ENCODE measurements at regions not wholly inside any gene's neighbourhood (a gene's known extent, or its start where the extent isn't known, plus 50 kb on each side); places are given as distances from the start of the nearest gene placed in this dataset.

DNA sequence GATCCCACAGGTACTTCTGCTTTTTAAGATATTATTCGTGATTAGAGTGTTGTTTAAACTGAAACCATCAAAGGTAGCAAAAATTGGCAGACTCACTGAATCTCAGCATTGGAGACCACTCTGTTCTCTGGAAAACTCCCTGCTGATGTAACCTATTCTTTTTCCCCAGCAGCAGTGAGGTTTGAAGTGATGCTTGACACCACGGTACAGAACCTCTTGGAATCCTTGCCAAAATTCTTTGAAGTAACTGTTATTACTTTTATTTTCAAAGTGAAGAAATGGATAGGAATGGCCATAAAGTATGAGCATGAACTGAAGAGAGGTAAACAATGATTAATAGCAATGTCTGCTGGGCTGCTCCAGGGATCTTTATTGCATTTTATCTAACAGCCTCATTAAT is 66.4 kb upstream of the KL start:
- no peak for TF ChIP-seq CTCF (IDR thresholded peaks at IDR 0.05; ENCODE audit: unreplicated experiment)
- H3K27me3 Mint-ChIP-seq (ENCODE audit: low read depth), result peaks cover 7% of the 10 kb centered on the region
- no peaks in the 10 kb centered on the region for H3K4me1 Mint-ChIP-seq
- DNase-seq (ENCODE audit: low spot score in 2 of 2, unreplicated experiment in 2 of 2), result no peak
- H3K27ac Mint-ChIP-seq, result no peak overlapping the region
- H3K4me3 Mint-ChIP-seq, result no peak overlapping the region
- H3K36me3 Mint-ChIP-seq, result no peaks in the 10 kb centered on the region
- peaks cover 17% of the 10 kb centered on the region for H3K9me3 Mint-ChIP-seq

- Mint-ChIP-seq H3K9me3 (no peaks in the 10 kb centered on the region), H3K4me1 (no peaks in the 10 kb centered on the region), H3K4me3 (no peak overlapping the region), H3K27me3 (ENCODE audit: low read depth) (peaks cover 5% of the 10 kb centered on the region), H3K27ac (no peak overlapping the region), H3K36me3 (no peaks in the 10 kb centered on the region)
- TF ChIP-seq CTCF (IDR thresholded peaks at IDR 0.05; ENCODE audit: unreplicated experiment), result no peak
- no peak for DNase-seq (ENCODE audit: low spot score in 2 of 2, unreplicated experiment in 2 of 2)
These were observed 64.6 kb upstream of the KL start for GRCh38 chr13:32951580-32951979.

DNA sequence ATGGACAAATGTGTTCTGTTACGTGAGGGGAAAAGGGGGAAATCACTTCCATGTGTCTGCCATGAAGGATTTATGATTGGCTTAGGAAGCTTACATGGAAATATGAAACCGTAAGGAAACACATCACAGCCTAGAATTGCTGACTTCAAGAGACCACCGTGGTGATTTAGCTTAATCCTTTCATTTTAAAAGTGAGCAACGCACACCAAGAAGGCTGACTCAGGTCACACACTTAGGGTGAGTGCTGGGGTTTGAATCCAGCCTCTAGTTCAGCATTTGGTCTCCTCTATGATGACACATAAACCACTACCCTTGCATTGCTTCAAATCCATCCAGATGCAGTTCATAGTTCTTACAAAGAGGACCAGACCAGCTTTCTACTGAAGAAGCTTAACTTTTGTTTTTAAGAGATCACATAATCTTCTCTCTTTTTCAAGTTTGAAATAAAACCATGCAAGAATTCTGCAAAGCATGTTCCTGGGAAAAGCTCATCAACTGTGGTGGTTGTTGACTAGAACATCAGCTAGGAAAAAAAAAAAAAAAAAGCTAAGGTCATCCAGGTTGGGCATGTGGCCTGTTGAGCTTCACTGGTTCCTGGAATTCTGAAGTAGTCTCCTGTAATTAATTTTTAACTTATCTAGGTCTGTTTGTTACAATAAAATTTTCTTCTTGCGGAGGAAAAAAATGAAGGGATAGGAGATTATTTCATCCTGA is 60.2 kb upstream of the KL start:
- no peaks in the 10 kb centered on the region for H3K9me3 Mint-ChIP-seq
- peaks cover 9% of the 10 kb centered on the region for H3K27me3 Mint-ChIP-seq (ENCODE audit: low read depth)
- TF ChIP-seq CTCF (IDR thresholded peaks at IDR 0.05; ENCODE audit: unreplicated experiment), result no peak
- no peak overlapping the region for H3K27ac Mint-ChIP-seq
- no peaks in the 10 kb centered on the region for H3K4me1 Mint-ChIP-seq
- no peak for DNase-seq (ENCODE audit: low spot score in 2 of 2, unreplicated experiment in 2 of 2)
- H3K4me3 Mint-ChIP-seq, result no peak overlapping the region
- H3K36me3 Mint-ChIP-seq, result no peaks in the 10 kb centered on the region

DNA sequence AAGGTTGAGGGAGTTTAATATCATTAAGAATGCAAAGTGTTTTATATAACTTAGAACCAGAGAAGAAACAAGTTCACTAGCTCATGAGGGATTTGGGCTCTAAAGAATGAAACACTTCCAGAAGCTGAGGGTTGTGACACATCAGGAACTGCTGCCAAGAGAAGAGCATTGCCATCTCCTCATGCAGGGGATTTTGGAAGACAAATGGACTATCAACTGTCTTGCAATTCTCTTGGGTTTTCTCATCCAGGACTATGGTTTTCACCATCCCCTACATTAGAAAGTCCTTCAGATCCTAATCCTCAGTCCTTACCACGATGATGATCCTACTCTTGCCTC is 59.7 kb upstream of the KL start:
- Mint-ChIP-seq H3K36me3 (no peaks in the 10 kb centered on the region), H3K9me3 (no peaks in the 10 kb centered on the region), H3K4me3 (no peak overlapping the region), H3K27ac (no peak overlapping the region), H3K27me3 (ENCODE audit: low read depth) (peaks cover 7% of the 10 kb centered on the region), H3K4me1 (no peaks in the 10 kb centered on the region)
- TF ChIP-seq CTCF (IDR thresholded peaks at IDR 0.05; ENCODE audit: unreplicated experiment), result no peak
- DNase-seq (ENCODE audit: low spot score in 2 of 2, unreplicated experiment in 2 of 2), result no peak

- no peak for DNase-seq (ENCODE audit: low spot score in 2 of 2, unreplicated experiment in 2 of 2)
- Mint-ChIP-seq H3K4me3 (no peak overlapping the region), H3K27ac (no peak overlapping the region), H3K9me3 (no peaks in the 10 kb centered on the region), H3K27me3 (ENCODE audit: low read depth) (peaks cover 8% of the 10 kb centered on the region), H3K36me3 (no peaks in the 10 kb centered on the region), H3K4me1 (no peaks in the 10 kb centered on the region)
- TF ChIP-seq CTCF (IDR thresholded peaks at IDR 0.05; ENCODE audit: unreplicated experiment), result no peak
These were observed 55.6 kb upstream of the KL start for GRCh38 chr13:32960626-32961025.

DNA sequence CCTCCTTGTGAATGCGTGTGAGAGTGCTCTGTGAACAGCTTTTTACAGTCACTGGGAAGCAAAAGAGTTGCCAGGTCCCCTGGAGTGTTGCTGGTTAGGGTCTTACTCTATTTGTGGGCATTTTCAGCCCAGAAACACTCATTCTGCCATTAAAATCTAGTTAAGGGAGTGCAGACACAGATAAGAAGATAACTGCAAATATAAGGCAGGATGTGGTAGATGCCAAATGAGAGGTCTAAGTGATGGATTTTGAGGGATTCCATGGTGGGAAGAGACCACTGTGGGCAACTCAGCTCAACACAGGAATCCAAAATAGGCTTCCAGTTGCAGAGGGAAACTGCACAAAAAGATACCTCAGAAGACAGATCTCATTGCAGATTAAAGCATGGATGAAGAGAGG is 54.5 kb upstream of the KL start:
- H3K4me1 Mint-ChIP-seq, result no peaks in the 10 kb centered on the region
- DNase-seq (ENCODE audit: low spot score in 2 of 2, unreplicated experiment in 2 of 2), result no peak
- H3K27me3 Mint-ChIP-seq (ENCODE audit: low read depth), result peaks cover 8% of the 10 kb centered on the region

More for the DNA sequence above, 54.5 kb upstream of the KL start:
- TF ChIP-seq CTCF (IDR thresholded peaks at IDR 0.05; ENCODE audit: unreplicated experiment), result no peak
- no peak overlapping the region for H3K27ac Mint-ChIP-seq
- no peaks in the 10 kb centered on the region for H3K36me3 Mint-ChIP-seq
- no peaks in the 10 kb centered on the region for H3K9me3 Mint-ChIP-seq
- H3K4me3 Mint-ChIP-seq, result no peak overlapping the region
